Activated T-cell treated with anti-CD3 and anti-CD28 coated beads for 1 hour (primary cell): ENCODE measurements at regions not wholly inside any gene's neighbourhood (a gene's known extent, or its start where the extent isn't known, plus 50 kb on each side); places are given as distances from the start of the nearest gene placed in this dataset.

Experiments used
- DNase-seq: peaks from one replicate; pipeline ENCODE4 v3.0.0-alpha.2; 2020; ENCODE audit warnings: low read depth

DNA sequence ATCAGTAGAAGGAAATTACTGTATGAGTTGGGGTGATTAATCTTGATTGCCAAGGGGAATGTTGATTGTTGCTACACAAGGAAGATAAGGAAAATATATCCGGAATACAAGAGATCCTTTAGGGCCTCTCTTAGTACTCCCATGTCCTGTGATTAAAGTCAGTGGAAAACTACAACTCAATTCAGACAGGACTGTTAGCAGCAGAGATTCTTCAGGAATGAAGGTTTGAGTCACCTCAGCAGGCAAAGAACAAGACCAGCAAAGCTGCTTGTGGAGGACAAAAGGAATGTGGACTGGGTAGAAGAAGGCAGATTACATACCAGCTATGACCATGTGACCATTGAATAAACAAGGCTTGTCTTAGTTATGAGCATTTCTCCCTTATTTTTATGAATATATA is 478.2 kb downstream of the BUD13 start:
- DNase-seq: no peak

DNA sequence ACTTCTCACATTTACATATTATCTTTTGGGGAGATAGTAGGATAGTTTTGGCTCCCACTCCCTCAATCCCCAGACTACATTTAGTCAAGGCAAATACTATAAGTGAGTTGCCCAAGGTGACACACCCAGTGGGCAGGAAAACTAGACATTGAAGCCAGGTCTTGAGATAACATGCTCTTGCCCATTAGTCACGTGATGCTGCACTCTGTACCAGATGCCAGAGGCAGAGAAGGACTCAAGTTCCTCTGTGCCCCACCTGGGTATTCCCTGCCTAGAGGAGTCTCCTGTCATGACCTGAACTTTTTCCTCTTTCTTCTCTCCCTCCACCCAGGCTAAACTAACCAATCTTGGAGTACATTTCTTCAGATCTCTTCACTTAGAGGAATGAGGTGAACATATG is 484.9 kb downstream of the BUD13 start:
- no peak for DNase-seq

DNA sequence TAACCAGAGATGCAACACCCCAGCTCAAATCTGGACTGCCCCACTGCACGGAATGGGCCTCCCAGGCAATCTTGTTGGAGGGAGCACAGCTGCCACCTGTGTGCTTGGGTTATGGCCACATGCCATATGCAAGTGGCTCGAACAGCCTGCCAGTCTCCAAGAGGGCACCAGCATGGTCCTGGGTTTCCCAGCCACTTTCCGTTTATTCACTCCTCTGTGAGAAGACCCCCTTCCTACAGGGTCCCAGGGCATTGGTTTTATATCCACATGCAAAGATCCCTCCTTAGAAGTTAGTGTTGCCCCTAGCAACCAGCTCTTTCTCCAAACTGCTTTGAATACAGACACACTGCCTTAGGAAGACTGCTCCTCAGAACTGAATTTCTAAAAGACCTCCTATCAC is 487.8 kb downstream of the BUD13 start:
- no peak for DNase-seq

DNA sequence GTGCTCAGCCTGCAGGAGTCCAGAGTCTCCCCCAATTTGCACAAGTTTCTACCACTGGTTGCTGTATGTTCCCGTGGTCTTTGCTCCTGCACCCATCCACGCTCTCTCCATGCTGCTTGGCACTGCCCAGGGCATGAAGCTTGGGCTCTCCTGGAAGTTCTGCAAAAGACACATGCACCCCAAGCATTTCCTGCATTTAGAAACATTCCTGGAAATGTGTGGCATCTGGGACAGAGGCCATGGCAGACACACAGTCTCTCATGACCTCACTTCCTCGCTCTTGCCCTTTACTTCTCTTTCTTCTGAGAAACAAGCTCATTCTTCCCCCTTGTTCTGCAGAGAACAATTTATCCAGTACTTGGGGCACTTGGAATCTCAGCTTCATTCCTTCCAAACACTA is 489.5 kb downstream of the BUD13 start:
- DNase-seq: no peak

DNA sequence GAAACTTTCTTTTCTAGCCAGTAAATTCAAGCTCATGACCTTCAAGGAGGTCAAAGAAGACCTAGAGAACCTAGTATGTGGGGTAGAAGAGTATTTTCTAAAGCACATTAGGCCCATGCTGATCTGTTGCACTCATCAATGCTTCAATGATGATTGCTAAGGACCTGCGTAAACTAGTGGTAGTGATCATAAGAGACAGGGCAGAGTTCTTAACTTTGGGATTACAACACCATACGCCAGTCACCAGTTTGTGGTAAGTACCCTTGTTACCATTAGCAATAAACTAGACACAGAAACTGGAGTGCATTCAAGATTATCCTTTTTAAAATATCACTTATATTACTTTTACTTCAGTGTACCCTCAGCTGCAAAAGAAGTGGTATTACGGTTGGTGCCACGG is 490.3 kb downstream of the BUD13 start:
- DNase-seq: no peak

DNA sequence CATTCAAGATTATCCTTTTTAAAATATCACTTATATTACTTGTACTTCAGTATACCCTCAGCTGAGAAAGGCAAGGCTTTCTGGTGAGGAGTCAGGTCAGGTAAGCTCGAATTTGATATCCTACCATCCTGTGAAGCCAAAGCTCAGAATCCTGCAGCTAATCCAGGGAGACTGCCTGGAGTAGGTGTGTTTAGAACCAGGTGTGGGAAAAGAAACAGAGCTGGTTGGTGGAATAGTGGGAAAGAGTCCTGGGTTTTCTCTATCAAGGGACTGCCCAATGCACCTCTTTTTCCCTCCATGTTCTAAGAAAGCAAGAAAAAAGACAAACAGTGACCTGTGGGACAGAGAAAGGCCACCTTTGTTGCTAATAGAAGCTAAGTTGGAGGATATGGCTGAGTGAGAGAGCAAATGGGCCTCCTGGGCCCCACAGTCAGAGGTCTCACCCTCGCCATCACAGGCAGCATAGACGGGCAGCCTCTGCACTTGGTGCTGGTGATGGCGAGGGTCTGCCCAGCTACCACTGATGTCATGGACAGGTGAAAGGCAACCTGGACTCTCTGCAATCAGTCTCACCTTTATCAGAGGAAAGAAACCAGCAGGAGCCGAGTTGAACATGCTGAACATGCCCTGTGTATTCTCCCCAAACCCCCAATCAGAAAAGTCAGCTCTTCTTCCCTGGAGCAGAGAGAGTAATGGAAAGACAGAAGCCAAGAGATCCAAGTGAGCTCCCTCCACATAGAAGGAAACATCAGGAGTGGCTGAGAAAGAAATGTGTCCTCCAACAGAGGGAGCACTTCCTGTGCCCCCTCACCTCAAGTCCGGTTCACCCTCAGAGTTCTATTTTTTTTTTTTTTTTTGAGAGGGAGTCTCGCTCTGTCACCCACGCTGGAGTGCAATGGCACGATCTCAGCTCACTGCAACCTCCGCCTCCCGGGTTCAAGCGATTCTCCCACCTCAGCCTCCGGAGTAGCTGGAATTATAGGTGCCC is 491.3 kb downstream of the BUD13 start:
- no peak for DNase-seq

DNA sequence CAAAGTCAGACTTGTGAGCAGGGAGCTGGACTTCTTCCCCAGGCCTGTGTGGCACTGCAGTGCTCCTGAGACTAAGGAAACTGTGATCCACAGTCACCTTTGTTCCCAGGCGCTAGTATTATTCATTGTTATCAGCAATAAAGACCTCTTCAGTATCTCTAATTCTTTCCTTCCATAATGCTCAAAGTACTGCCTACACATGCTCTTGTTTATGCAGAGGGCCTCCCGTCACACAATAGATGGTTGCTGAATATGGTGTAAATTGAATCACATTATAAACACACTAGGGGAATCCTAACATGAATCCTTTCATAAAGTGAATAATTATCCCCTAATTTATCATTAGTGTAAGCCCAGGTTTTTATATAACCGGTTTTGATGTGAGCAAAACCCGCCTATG is 493.3 kb downstream of the BUD13 start:
- DNase-seq: no peak

DNA sequence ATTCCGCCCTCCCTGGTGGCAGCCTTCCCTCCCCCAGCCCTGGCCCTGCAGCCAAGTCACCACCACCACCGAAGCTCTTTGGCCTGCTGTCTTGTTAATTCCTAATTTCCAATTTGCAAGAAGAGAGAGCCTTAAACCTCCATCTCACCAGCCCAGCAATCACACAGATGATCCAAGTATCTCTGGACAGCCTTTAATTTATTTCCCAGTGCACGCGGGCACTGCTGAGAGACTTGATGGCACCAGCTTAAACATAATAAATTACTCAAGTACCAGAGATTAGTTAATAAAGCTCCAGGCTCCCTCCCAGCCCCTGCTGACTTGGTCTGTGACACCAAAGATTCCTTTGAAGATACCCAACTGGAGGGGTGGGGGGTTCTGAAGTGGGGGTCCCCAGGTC is 494.7 kb downstream of the BUD13 start:
- DNase-seq: no peak

DNA sequence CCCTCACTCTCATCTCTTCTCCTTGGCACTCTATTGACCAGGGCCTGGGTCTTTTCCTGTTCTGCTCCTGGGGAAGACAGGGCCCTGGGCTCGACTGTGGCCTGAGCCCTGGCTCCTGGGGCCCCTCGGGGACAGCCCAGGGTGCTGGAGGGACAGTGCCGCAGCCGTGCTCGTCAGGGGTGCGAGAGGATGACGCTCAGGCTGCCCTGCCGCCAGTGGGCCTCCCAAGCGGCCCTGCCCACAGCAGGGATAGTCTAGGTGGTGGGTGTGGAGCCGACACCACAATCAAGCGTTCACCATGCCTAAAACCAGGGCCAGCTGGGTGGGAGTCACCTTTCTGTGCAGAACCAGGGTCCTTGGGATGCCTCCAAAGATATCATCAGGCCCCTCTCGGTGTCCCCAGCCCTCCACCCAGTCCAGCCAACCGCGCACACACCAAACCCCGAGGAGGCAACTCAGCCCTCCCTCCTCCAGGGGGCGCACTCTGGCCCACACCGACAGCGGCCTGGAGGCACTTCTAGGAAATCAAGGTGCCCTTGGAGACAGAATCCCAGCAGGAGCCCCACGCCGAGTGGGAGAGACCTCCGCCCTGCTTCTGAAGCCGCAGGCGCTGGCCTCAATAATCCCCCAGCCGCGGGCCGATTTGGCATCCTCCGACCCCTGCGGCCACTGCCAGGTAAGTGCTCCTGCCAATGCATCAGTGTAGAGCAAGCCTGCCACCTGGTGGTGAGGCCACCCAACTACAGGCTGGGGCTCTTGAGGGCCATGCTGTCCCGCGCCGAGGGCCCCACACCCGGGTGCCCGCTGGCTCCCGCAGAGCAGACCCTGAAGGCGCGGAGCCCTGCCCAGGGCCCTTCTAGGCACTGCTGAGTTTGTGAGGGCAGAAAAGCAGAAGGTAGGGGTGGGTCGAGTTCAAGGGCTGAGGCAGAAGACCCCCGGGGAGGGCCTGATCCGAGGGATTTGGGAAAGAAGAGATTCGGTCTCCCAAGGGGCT is 496.4 kb downstream of the BUD13 start:
- peak; percentile 59 for DNase-seq

DNA sequence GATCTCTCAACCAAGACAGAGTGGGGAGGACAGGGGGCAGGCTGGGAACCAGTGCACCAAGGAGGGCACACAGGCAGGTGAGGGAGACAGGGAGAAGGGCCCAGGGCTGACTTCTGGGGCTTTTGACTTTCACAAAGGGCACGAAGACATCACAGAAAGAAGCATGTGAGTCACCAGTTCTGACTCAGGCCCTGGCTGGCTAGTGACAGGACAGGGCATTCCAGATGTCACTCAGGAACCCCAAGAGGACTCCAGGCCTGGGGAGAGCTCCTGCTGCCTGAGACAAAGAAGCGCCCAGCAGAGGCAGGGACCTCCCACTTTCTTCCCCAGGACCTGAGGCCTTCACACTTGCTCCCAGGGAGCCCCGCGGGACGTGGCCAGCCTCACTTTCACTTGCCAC is 497.2 kb downstream of the BUD13 start:
- no peak for DNase-seq

DNA sequence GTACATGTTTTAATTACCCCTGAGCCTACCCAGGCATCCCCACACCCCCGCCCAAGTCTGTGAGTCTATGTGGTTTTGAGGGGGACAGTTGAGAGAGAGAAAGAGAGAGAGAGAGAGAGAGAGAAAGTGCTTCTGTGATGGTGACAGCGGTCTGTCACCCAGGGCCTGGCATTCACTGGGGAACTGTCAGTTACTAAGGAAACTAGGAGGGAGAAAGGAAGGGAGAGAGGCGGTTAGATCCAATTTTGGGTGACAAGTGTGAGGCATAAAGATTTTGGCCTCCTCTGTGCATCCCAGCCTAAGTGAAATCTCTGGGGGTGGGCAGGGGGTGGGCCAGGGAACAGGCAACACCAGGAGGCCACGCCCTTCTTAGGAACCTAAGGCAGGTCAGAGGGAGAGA is 498.3 kb downstream of the BUD13 start:
- no peak for DNase-seq

DNA sequence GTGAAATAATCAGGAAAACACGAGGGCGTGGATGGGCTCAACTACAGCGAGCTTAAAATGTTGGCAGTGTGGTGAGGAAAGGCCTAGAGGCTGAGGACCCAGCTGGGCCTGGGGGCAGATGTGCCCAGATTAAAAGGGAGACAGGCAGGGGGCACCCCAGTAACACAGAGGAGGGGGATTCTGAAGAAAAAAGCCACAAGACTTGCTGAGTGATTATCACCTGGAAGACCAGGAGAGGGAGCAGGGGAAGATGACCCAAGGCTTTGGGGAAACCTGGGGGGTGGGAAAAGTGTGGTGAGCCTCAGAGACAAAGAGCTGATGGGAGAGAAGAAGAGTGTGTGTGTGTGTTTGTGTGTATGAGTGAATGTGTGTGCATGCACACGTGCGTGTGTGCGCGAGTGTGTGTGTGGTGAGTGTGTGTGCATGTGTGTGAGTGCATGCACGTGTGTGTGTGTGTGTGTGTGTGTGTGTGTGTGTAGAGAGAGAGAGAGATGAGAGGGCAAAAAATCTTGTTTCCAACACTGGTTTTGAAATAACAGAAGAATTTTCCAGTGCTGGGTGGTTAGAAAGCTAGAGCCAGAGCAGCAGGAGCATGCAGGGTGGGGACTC is 500.5 kb downstream of the BUD13 start:
- no peak for DNase-seq

DNA sequence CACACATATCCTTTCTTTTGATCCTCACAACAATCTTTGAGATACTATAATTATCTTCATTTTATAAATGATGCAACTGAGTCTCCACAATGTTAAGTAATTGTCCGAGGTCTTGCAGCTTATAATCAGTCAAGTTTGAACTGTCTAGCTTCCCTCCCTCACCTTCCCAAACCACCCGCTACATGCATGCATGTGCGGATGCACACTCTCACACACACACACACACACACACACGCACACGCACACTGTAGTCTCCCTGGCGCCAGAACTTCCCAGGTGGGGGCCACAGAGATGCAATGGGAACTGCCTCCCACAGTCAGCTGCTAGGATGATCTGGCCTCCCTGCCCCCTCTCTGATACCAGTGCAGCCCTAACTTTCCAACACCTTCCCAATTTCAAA is 501.3 kb downstream of the BUD13 start:
- no peak for DNase-seq

DNA sequence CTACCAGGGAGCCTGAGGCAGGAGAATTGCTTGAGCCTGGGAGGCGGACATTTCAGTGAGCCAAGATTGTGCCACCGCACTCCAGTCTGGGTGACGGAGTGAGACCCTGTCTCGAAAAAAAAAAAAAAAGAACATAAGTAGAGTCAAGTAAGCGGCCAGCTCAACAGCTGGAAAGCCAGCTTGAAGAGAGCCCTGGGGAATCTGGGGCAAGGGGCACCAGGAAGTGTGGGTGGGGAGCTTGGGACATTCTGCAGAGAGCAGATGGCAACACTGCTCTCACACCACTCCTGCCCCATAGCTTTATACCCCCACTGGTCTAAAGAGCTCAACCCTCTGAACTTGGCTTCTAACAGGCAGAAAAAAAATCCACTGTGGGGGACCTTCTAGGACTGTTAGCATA is 505.6 kb downstream of the BUD13 start:
- DNase-seq: no peak

DNA sequence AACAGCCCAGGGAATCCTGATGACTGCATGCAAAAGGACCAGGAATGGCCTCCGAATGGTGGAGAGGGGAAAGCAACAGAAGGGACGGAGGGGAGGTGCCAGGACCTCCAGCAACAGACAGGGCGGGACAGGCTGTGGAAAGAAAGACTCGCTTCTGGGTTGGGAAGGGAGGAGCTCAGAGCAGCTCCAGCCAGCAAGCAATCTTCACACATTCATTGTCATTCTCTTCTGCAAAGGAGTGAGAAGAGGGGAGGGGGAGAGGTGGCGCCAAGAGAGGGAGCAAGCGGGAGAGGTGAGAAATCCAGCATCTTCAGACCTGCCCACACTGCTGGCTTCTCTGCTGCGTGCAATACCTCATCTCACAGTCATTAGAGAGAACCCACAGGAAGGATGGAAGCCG is 509.0 kb downstream of the BUD13 start:
- DNase-seq: no peak

DNA sequence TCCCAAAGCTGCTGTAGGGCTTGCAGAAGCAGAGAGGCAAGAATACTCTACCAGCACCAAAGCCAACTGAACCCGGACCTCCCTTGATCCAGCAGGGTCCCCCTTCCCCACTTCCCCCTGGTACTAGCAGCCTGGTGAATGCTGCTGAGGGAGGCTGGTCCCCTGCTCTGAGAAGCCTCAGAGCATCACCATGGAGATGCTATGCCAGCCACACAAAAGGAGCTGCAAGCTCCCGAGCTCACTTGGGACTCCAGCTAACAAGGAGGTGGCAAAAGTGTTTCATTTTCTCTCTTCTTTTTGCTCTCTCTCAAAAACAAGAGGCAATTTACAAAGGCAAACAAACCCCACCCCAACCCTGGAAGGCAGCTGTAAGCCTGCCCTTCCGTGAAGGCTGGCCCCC is 509.8 kb downstream of the BUD13 start:
- DNase-seq: no peak

DNA sequence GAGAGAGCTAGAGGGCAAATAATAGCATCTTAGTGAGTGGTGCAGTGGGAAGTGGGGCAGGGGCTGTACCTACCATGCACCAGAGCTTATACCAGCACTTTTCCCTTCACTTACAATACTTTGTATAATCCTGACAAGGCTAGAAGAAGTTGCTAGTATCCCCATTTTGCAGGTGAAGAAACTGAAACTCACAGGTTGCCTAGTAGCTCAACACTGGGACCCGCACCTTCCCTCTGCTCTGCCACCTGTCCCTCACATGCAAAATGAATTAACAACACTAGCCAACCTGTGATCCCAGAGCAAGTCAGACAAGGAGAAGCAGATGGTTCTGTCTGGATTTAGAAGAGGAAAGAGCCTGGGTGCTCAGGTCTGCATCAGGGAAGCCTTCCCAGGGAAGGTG is 510.4 kb downstream of the BUD13 start:
- DNase-seq: no peak

DNA sequence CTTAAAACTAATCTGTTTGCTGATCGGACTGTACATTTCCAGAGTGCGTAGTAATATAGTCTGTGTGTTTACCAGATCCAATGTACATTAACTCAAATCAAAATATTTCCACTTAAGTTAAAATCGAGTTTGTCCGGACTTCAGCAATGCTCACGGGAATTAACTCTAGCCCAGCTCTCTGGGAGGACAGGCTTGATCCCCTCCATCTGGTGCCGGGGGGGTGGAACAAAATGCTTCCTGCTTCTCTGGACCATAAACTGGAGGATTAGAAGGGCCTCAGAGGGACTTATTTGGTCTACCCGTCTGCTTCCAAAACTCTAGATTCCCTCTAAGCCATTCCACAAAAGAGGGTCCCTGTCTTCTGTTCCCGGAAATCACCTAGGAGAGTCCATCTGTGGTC is 511.2 kb downstream of the BUD13 start:
- DNase-seq: no peak

DNA sequence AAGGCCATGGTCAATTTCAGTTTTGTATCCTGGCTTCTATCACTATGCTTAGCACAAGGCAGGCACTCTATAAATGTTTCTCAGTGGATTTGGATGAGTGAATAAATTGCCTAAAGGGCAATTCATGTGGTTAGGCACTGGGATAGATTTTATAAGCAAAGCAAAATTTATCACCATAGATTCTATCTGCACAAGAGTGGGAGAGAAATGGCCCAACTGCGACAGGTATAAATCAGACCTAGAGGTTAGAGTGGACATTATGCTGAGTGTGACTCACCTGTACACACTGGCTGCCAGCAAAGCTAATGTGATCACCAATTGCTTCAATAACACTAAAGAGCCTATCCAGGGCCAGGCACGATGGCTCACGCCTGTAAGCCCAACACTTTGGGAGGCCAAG is 514.0 kb downstream of the BUD13 start:
- DNase-seq: no peak

DNA sequence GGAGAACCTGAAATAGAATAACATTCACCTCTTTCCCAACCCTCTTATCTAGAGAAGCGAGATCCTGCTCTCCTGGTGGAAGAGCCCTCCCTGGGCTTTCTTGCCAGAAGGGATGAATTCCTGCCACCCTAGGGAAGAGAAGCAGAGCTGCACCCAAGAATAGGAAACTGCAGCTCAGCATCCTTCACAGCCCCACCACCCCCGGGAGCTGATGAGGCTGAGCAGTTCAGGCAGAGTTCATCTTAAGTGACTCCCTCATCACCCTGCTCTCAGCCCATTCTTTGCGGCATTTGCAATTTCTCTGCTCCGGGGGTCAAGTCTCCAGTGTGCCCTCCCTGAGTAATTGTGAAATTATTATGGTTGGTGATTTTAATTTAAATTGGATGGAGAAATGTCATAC is 514.9 kb downstream of the BUD13 start:
- no peak for DNase-seq

DNA sequence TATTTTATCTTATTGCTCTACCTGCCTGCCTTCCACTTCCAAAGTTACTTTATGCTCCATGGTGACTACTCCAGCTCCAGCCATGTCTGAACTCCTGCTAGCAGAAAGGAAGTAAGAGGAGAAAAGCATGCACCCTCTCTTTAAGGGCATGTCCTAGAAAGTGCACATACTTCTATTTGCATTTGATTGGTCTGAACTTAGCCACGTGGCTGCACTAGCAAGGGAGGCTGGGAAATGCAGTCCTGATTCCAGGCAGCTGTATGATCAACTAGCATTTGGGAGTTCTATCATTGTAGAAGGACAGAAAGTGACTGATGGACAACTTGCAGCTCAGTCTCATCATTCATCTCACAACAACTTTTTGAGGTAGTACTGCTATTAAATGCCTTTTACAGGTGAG is 515.7 kb downstream of the BUD13 start:
- no peak for DNase-seq

DNA sequence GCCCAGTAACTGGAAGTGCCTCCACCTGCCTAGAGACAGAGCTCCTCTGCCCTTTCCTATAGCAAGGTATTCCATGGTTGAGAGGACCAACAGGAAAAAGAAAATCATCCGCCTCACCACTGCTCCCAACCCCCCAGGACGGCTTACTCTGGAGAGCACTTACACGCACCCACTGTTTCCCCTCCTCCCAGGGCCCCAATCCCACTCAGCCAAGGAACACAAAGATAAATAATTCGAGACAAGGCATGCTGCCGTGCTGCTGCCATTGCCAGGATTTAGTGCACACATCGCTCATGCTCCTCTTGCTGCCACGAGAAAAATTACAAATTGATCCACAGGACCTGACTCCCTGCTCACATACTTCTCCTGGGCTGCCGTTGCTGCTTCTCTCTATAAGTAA is 516.6 kb downstream of the BUD13 start:
- no peak for DNase-seq
